ENCODE measurements at regions not wholly inside any gene's neighbourhood (a gene's known extent, or its start where the extent isn't known, plus 50 kb on each side); places are given as distances from the start of the nearest gene placed in this dataset.

DNA sequence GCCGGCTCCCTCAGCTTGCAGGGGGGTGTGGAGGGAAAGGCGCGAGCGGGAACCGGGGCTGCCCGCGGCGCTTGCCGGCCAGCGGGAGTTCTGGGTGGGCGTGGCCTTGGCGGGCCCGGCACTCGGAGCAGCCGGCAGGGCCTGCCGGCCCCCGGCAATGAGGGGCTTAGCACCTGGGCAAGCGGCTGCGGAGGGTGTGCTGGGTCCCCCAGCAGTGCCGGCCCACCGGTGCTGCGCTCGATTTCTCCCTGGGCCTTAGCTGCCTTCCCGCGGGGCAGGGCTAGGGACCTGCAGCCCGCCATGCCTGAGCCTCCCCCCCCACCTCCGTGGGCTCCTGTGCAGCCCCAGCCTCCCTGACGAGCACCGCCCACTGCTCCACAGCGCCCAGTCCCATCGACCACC lies 514.5 kb upstream of the GJE1 start:
- no peak for TF ChIP-seq CTCF (IDR thresholded peaks at IDR 0.05; ENCODE audit: insufficient read depth, low read length, poor library complexity, severe bottlenecking)
- TF ChIP-seq EZH2phosphoT487 (conservative IDR thresholded peaks at IDR 0.05; ENCODE audit: low read length) = no peak
